MM.1S (cell line): ENCODE measurements at regions not wholly inside any gene's neighbourhood (a gene's known extent, or its start where the extent isn't known, plus 50 kb on each side); places are given as distances from the start of the nearest gene placed in this dataset.

ENCODE experiments used
- DNase-seq: peaks from one replicate; pipeline ENCODE4 v3.0.0-alpha.2; 2015
- H2AFZ ChIP-seq: fragments of 300-600 bp; sonication (generic); 2 replicates; pipeline ENCODE4 v1.6.0; 2016; ENCODE audit warnings: antibody characterized with exemption, low read length
- H3F3A ChIP-seq: fragments of 300-600 bp; sonication (generic); 2 replicates; pipeline ENCODE4 v1.6.1; 2016; ENCODE audit warnings: mild to moderate bottlenecking, antibody characterized with exemption, low read length, moderate library complexity, mixed read lengths; ENCODE audit not compliant: insufficient read depth
- H3K27ac ChIP-seq: fragments of 300-600 bp; sonication (generic); 2 replicates; pipeline ENCODE4 v1.5.1; 2016; ENCODE audit warnings: mild to moderate bottlenecking, low read length
- H3K27me3 ChIP-seq: fragments of 300-600 bp; sonication (generic); replicated peaks from 2 replicates; pipeline ENCODE4 v1.6.0; 2016; ENCODE audit warnings: low read length; ENCODE audit not compliant: insufficient read depth
- H3K36me3 ChIP-seq: fragments of 300-600 bp; sonication (generic); replicated peaks from 2 replicates; pipeline ENCODE4 v1.6.1; 2016; ENCODE audit warnings: mild to moderate bottlenecking, low read length, mixed read lengths; ENCODE audit not compliant: insufficient read depth
- H3K4me1 ChIP-seq: fragments of 300-600 bp; sonication (generic); 2 replicates; pipeline ENCODE4 v1.6.1; 2016; ENCODE audit warnings: low read length, mixed read lengths
- H3K4me2 ChIP-seq: fragments of 300-600 bp; sonication (generic); 2 replicates; pipeline ENCODE4 v1.6.0; 2016; ENCODE audit warnings: low read depth, low read length
- H3K4me3 ChIP-seq: fragments of 300-600 bp; sonication (generic); 2 replicates; pipeline ENCODE4 v1.5.1; 2016; ENCODE audit warnings: low read length, mixed read lengths
- H3K79me2 ChIP-seq: fragments of 300-600 bp; sonication (generic); 2 replicates; pipeline ENCODE4 v1.6.1; 2016; ENCODE audit warnings: mixed run types, low read length, mixed read lengths
- H3K9ac ChIP-seq: fragments of 300-600 bp; sonication (generic); 2 replicates; pipeline ENCODE4 v1.6.1; 2016; ENCODE audit warnings: low read length, mixed read lengths
- H3K9me2 ChIP-seq: fragments of 300-600 bp; sonication (generic); replicated peaks from 2 replicates; pipeline ENCODE4 v1.6.1; 2016; ENCODE audit warnings: mild to moderate bottlenecking, low read length, mixed read lengths; ENCODE audit not compliant: insufficient read depth
- H3K9me3 ChIP-seq: fragments of 300-600 bp; sonication (generic); replicated peaks from 2 replicates; pipeline ENCODE4 v1.6.1; 2016; ENCODE audit warnings: mild to moderate bottlenecking, low read length, mixed read lengths; ENCODE audit not compliant: insufficient read depth
- H4K20me1 ChIP-seq: fragments of 300-600 bp; sonication (generic); 2 replicates; pipeline ENCODE4 v1.6.1; 2016; ENCODE audit warnings: mild to moderate bottlenecking, low read length, moderate library complexity, mixed read lengths; ENCODE audit not compliant: insufficient read depth
- CTCF ChIP-seq: fragments of 300-600 bp; sonication (generic); IDR thresholded peaks from 2 replicates; pipeline ENCODE4 v1.5.1; 2016; ENCODE audit warnings: antibody characterized with exemption, low read length, mixed read lengths
- EZH2 ChIP-seq: fragments of 300-600 bp; sonication (generic); optimal IDR thresholded peaks from 2 replicates; pipeline ENCODE3; 2017; ENCODE audit warnings: low read depth, mild to moderate bottlenecking, antibody characterized with exemption, low read length, mixed read lengths
- EZH2phosphoT487 ChIP-seq: fragments of 300-600 bp; sonication (generic); IDR thresholded peaks from 2 replicates; pipeline ENCODE4 v1.6.1; 2018; ENCODE audit warnings: antibody characterized with exemption, low read length

GRCh38 chr4:137599734-137600133 lies 67.4 kb upstream of the PCDH18 start:
- Histone ChIP-seq H2AFZ (no peak overlapping the region), H4K20me1 (no peaks in the 10 kb centered on the region), H3K9me2 (no peaks in the 10 kb centered on the region), H3F3A (no peaks in the 10 kb centered on the region), H3K79me2 (no peaks in the 10 kb centered on the region), H3K36me3 (no peaks in the 10 kb centered on the region), H3K9ac (no peak overlapping the region), H3K4me2 (no peak overlapping the region), H3K27me3 (no peaks in the 10 kb centered on the region), H3K4me3 (no peak overlapping the region), H3K4me1 (no peaks in the 10 kb centered on the region), H3K9me3 (no peaks in the 10 kb centered on the region), H3K27ac (no peak overlapping the region)
- TF ChIP-seq EZH2phosphoT487 = no peak
- TF ChIP-seq EZH2 = no peak
- no peak for TF ChIP-seq CTCF
- no peak for DNase-seq

- Histone ChIP-seq H3K9me3 (no peaks in the 10 kb centered on the region), H3K9ac (no peak overlapping the region), H3K4me1 (no peaks in the 10 kb centered on the region), H2AFZ (no peak overlapping the region), H3K27ac (no peak overlapping the region), H3K4me2 (no peak overlapping the region), H3F3A (no peaks in the 10 kb centered on the region), H3K36me3 (no peaks in the 10 kb centered on the region), H3K79me2 (no peaks in the 10 kb centered on the region), H4K20me1 (no peaks in the 10 kb centered on the region), H3K27me3 (no peaks in the 10 kb centered on the region), H3K9me2 (no peaks in the 10 kb centered on the region), H3K4me3 (no peak overlapping the region)
- TF ChIP-seq CTCF (no peak), EZH2 (no peak), EZH2phosphoT487 (no peak)
- DNase-seq = no peak
Measured at GRCh38 chr4:137597752-137598430, 65.6 kb upstream of the PCDH18 start.

- no peaks in the 10 kb centered on the region for H3K27me3 ChIP-seq
- H3K4me1 ChIP-seq = no peaks in the 10 kb centered on the region
- no peak overlapping the region for H3K4me3 ChIP-seq
- no peaks in the 10 kb centered on the region for H3K79me2 ChIP-seq
- no peak overlapping the region for H3K4me2 ChIP-seq
- H2AFZ ChIP-seq = no peak overlapping the region
- no peak overlapping the region for H3K27ac ChIP-seq
- H3K9me3 ChIP-seq = no peaks in the 10 kb centered on the region
- H4K20me1 ChIP-seq = no peaks in the 10 kb centered on the region
- no peaks in the 10 kb centered on the region for H3F3A ChIP-seq
- no peak overlapping the region for H3K9ac ChIP-seq
- no peaks in the 10 kb centered on the region for H3K36me3 ChIP-seq
- TF ChIP-seq CTCF (no peak), EZH2phosphoT487 (no peak), EZH2 (no peak)
- DNase-seq = no peak
- H3K9me2 ChIP-seq = no peaks in the 10 kb centered on the region
Measured at GRCh38 chr4:137587796-137588195, 55.5 kb upstream of the PCDH18 start.
